OCI-LY3 (cell line): ENCODE measurements at regions not wholly inside any gene's neighbourhood (a gene's known extent, or its start where the extent isn't known, plus 50 kb on each side); places are given as distances from the start of the nearest gene placed in this dataset.

Experiments
- H2AFZ ChIP-seq: fragments of 200-600, 300-600 bp; shearing (Covaris generic); 2 replicates; pipeline ENCODE4 v1.6.0; 2014; ENCODE audit warnings: antibody characterized with exemption, low read depth, low read length
- H3K27ac ChIP-seq: fragments of 200-600, 300-600 bp; sonication (generic); 2 replicates; pipeline ENCODE4 v1.5.1; 2014; ENCODE audit warnings: mild to moderate bottlenecking, low read length, moderate library complexity, mixed read lengths
- H3K27me3 ChIP-seq: fragments of 200-600, 300-600 bp; sonication (generic); 2 replicates; pipeline ENCODE4 v1.6.1; 2014; ENCODE audit warnings: low read depth, low read length, mixed read lengths
- H3K36me3 ChIP-seq: fragments of 200-600, 300-600 bp; sonication (generic); replicated peaks from 2 replicates; pipeline ENCODE3; 2014; ENCODE audit warnings: low read depth, low read length, mixed read lengths
- H3K4me1 ChIP-seq: fragments of 300-600, 200-600 bp; sonication (generic); 2 replicates; pipeline ENCODE4 v1.6.1; 2014; ENCODE audit warnings: low read length, mixed read lengths
- H3K4me2 ChIP-seq: fragments of 200-600, 300-600 bp; sonication (generic); 2 replicates; pipeline ENCODE4 v1.6.1; 2014; ENCODE audit warnings: low read length, mixed read lengths
- H3K4me3 ChIP-seq: fragments of 300-600, 200-600 bp; sonication (generic); 2 replicates; pipeline ENCODE4 v1.5.1; 2014; ENCODE audit warnings: antibody characterized with exemption, mild to moderate bottlenecking, low read length, moderate library complexity
- H3K79me2 ChIP-seq: fragments of 300-600, 200-600 bp; shearing (Covaris generic); 2 replicates; pipeline ENCODE4 v1.6.1; 2014; ENCODE audit warnings: mild to moderate bottlenecking, low read length, mixed read lengths
- H3K9ac ChIP-seq: fragments of 300-600, 200-600 bp; shearing (Covaris generic); 2 replicates; pipeline ENCODE4 v1.6.0; 2014; ENCODE audit warnings: mild to moderate bottlenecking, low read length, moderate library complexity
- H3K9me3 ChIP-seq: fragments of 200-600, 300-600 bp; shearing (Covaris generic); 2 replicates; pipeline ENCODE4 v1.6.1; 2014; ENCODE audit warnings: low read length, mixed read lengths; ENCODE audit not compliant: insufficient read depth
- H4K20me1 ChIP-seq: fragments of 200-600, 300-600 bp; sonication (generic); 2 replicates; pipeline ENCODE4 v1.6.1; 2016; ENCODE audit warnings: low read length, mixed read lengths; ENCODE audit not compliant: insufficient read depth
- EZH2phosphoT487 ChIP-seq: fragments of 200-600 bp; shearing (Covaris generic); IDR thresholded peaks from 2 replicates; pipeline ENCODE4 v1.6.1; 2018; ENCODE audit warnings: antibody characterized with exemption, mixed run types, low read depth
- TF ChIP-seq, protein P1 (sequence below): fragments of 200-600, 300-600 bp; sonication (generic); IDR thresholded peaks from 2 replicates; pipeline ENCODE4 v1.5.1; 2014; ENCODE audit warnings: antibody characterized with exemption, low read length, low read depth

DNA sequence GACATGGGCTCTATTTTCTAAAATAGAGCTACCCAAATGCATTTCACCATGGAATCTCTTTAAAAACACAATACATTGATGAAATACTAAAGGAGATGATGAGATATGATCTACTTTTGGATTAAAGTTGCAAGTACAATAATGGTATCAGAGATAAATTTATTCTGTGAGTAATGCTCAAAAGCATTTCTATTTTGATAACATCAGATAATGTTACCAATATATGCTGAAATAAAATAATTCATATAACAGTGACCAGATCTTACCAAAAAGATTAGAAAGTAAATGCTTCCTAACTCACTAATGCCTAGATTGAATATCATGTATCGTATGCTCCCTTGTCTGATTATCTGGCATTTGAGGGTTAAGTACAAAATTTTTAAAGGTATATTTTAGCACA lies 761.8 kb upstream of the ZNF608 start:
- H2AFZ ChIP-seq, result no peak overlapping the region
- H3K9me3 ChIP-seq, result no peaks in the 10 kb centered on the region
- H3K4me3 ChIP-seq, result no peak overlapping the region
- no peak overlapping the region for H3K9ac ChIP-seq
- H4K20me1 ChIP-seq, result no peaks in the 10 kb centered on the region
- H3K27me3 ChIP-seq, result no peaks in the 10 kb centered on the region
- H3K36me3 ChIP-seq, result no peaks in the 10 kb centered on the region
- no peaks in the 10 kb centered on the region for H3K79me2 ChIP-seq
- no peak overlapping the region for H3K4me2 ChIP-seq
- H3K4me1 ChIP-seq, result peaks cover 5% of the 10 kb centered on the region
- no peak for TF ChIP-seq EZH2phosphoT487
- TF ChIP-seq, protein P1, sequence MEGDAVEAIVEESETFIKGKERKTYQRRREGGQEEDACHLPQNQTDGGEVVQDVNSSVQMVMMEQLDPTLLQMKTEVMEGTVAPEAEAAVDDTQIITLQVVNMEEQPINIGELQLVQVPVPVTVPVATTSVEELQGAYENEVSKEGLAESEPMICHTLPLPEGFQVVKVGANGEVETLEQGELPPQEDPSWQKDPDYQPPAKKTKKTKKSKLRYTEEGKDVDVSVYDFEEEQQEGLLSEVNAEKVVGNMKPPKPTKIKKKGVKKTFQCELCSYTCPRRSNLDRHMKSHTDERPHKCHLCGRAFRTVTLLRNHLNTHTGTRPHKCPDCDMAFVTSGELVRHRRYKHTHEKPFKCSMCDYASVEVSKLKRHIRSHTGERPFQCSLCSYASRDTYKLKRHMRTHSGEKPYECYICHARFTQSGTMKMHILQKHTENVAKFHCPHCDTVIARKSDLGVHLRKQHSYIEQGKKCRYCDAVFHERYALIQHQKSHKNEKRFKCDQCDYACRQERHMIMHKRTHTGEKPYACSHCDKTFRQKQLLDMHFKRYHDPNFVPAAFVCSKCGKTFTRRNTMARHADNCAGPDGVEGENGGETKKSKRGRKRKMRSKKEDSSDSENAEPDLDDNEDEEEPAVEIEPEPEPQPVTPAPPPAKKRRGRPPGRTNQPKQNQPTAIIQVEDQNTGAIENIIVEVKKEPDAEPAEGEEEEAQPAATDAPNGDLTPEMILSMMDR, result no peak
- no peak overlapping the region for H3K27ac ChIP-seq

DNA sequence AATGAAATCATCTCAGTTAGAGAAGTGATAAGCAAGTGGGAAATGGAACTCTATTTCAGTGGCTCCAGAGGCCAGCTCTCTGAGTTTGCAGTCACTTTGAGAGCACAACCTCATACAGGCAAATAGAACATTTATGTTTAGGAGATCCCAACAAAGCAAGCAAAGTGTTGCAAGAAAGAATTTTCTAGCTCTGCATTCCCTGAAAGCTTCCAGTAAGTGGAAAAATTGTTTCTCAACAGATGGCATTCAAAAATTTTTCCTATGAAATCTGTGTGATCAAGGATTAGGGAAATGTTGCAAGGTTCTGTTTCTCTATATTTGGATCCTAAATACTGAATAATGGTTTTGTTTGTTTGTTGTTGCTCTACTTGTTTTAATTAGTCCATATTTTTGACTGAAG lies 764.2 kb upstream of the ZNF608 start:
- H3K27ac ChIP-seq, result no peak overlapping the region
- no peak for TF ChIP-seq EZH2phosphoT487
- TF ChIP-seq, protein P1, result no peak
- H3K4me1 ChIP-seq, result peaks cover 5% of the 10 kb centered on the region
- no peaks in the 10 kb centered on the region for H4K20me1 ChIP-seq
- no peak overlapping the region for H2AFZ ChIP-seq
- no peak overlapping the region for H3K4me3 ChIP-seq
- H3K27me3 ChIP-seq, result no peaks in the 10 kb centered on the region
- no peak overlapping the region for H3K9ac ChIP-seq
- no peak overlapping the region for H3K4me2 ChIP-seq
- no peaks in the 10 kb centered on the region for H3K9me3 ChIP-seq
- H3K36me3 ChIP-seq, result no peaks in the 10 kb centered on the region
- no peaks in the 10 kb centered on the region for H3K79me2 ChIP-seq

DNA sequence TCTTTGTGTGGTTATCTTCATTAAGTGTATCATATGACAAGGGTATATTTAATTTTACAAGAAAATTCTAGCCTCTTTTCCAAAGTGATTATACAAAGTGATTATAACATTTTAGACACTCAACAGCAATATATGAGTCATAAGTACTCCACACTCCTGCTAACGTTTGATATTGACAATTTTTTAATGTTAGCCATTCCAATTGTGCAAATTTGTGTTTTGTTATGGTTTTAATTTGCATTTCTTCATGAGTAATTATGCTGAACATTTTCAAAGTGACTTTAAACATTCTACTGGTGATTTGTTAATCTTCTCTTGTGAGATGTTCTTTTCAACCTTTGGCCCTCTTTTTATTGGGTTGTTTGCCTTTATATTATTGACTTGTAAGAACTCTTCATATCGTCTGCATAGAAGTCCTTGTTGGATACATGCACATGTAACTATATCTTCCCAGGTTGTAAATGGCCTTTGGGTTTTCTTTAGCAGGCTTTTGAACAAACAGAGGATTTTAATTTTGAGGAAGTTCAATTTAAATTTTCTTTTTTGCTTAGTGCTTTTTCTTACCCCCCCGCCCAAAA lies 771.6 kb upstream of the ZNF608 start:
- Histone ChIP-seq H3K4me3 (no peak overlapping the region), H3K9ac (no peak overlapping the region), H3K36me3 (no peaks in the 10 kb centered on the region), H3K27ac (no peak overlapping the region), H3K79me2 (no peaks in the 10 kb centered on the region), H2AFZ (no peak overlapping the region), H3K4me1 (no peaks in the 10 kb centered on the region), H3K9me3 (no peaks in the 10 kb centered on the region), H3K4me2 (no peak overlapping the region), H3K27me3 (no peaks in the 10 kb centered on the region), H4K20me1 (no peaks in the 10 kb centered on the region)
- TF ChIP-seq, protein P1, result no peak
- TF ChIP-seq EZH2phosphoT487, result no peak

DNA sequence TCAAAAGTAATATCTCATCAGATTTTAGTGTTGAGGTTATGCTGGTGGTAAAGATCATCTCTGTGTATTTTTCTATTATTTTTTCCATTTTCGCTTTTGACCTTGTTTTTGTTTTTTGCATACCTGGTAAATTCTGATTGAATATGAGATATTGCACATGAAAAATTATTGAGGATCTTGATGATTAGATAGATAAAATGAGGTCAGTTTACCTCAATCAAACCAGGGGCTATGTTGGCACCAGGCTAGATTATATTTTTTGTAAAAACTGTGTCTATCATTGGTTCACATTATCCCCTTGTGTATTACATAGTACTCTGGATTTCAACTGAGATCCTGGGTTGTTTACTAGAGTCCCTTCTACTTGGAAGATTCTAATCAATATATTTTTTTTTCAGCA lies 774.9 kb upstream of the ZNF608 start:
- TF ChIP-seq, protein P1, result no peak
- TF ChIP-seq EZH2phosphoT487, result no peak
- Histone ChIP-seq H3K9ac (no peak overlapping the region), H3K36me3 (no peaks in the 10 kb centered on the region)

More for the DNA sequence above, 774.9 kb upstream of the ZNF608 start:
- Histone ChIP-seq H3K4me3 (no peak overlapping the region), H4K20me1 (no peaks in the 10 kb centered on the region), H3K4me1 (no peaks in the 10 kb centered on the region), H3K79me2 (no peaks in the 10 kb centered on the region), H3K9me3 (no peaks in the 10 kb centered on the region), H2AFZ (no peak overlapping the region), H3K4me2 (no peak overlapping the region), H3K27me3 (no peaks in the 10 kb centered on the region), H3K27ac (no peak overlapping the region)
